ENCODE measurements at regions not wholly inside any gene's neighbourhood (a gene's known extent, or its start where the extent isn't known, plus 50 kb on each side); places are given as distances from the start of the nearest gene placed in this dataset.

GRCh38 chr11:109106151-109106906 is 315.7 kb upstream of the C11orf87 start:
- no peak for TF ChIP-seq SP1 (IDR thresholded peaks at IDR 0.05)
- TF ChIP-seq BHLHE40 (IDR thresholded peaks at IDR 0.05; ENCODE audit: borderline replicate concordance): no peak
- no peak for TF ChIP-seq CTBP1 (IDR thresholded peaks at IDR 0.05; ENCODE audit: borderline replicate concordance)
- no peak for TF ChIP-seq TARDBP (IDR thresholded peaks at IDR 0.05)
- TF ChIP-seq NFRKB (IDR thresholded peaks at IDR 0.05): no peak
- TF ChIP-seq PKNOX1 (IDR thresholded peaks at IDR 0.05): no peak
- no peak for TF ChIP-seq SUZ12 (IDR thresholded peaks at IDR 0.05)
- no peak for TF ChIP-seq HDGF (IDR thresholded peaks at IDR 0.05; ENCODE audit: borderline replicate concordance)
- no peak for TF ChIP-seq ARNT (IDR thresholded peaks at IDR 0.05)
- no peak for TF ChIP-seq ELF4 (IDR thresholded peaks at IDR 0.05)
- TF ChIP-seq FOXA1 (IDR thresholded peaks at IDR 0.05): no peak
- no peak for TF ChIP-seq ZNF384 (IDR thresholded peaks at IDR 0.05)
- TF ChIP-seq FOXM1 (IDR thresholded peaks at IDR 0.05; ENCODE audit: borderline replicate concordance): no peak
- TF ChIP-seq LEF1 (IDR thresholded peaks at IDR 0.05; ENCODE audit: borderline replicate concordance): no peak
